Keratinocyte (primary cell): ENCODE measurements at regions not wholly inside any gene's neighbourhood (a gene's known extent, or its start where the extent isn't known, plus 50 kb on each side); places are given as distances from the start of the nearest gene placed in this dataset.
"Not testable (repeated sequence)": the region's sequence is repeated elsewhere in the genome, so short reads cannot be mapped to it uniquely, and the experiment has no call there.

Experiments used
- DNase-seq: peaks from one replicate; pipeline ENCODE4 v3.0.0-alpha.2; 2011; ENCODE audit warnings: low read depth, missing footprints, low spot score
- FAIRE-seq: peaks from 2 replicates; lab custom pipeline; 2011; peaks lifted over from hg19 to GRCh38; lab: Jason Lieb, UNC
- H2AFZ ChIP-seq: 2 replicates; pipeline ENCODE4 v1.6.0; 2012; ENCODE audit warnings: low read length, control low read depth, inconsistent platforms; ENCODE audit not compliant: control insufficient read depth
- H3K27ac ChIP-seq: 2 replicates; pipeline ENCODE4 v1.5.1; 2011; ENCODE audit warnings: low read length; ENCODE audit not compliant: control insufficient read depth, insufficient read depth
- H3K27me3 ChIP-seq: 3 replicates; pipeline ENCODE4 v1.6.0; 2011; ENCODE audit warnings: low read length; ENCODE audit not compliant: control insufficient read depth, insufficient read depth; ENCODE audit errors: extremely low read depth
- H3K36me3 ChIP-seq, 2 experiments: 2 replicates in 1 of 2; 3 replicates in 1 of 2; pipeline ENCODE4 v1.5.1; 2011; ENCODE audit warnings: low read length in 2 of 2, mild to moderate bottlenecking in 1 of 2; ENCODE audit not compliant: control insufficient read depth in 2 of 2, insufficient read depth in 2 of 2; ENCODE audit errors: extremely low read depth in 1 of 2
- H3K4me1 ChIP-seq: 3 replicates; pipeline ENCODE4 v1.5.1; 2011; ENCODE audit warnings: low read length; ENCODE audit not compliant: control insufficient read depth, insufficient read depth; ENCODE audit errors: extremely low read depth
- H3K4me2 ChIP-seq: 3 replicates; pipeline ENCODE4 v1.6.0; 2011; ENCODE audit warnings: low read depth, low read length; ENCODE audit not compliant: control insufficient read depth, insufficient read depth; ENCODE audit errors: extremely low read depth
- H3K4me3 ChIP-seq, 3 experiments: fragments of 200-600 bp in 1 of 3; sonication (generic) in 1 of 3; 2 replicates in 2 of 3; 3 replicates in 1 of 3; pipeline ENCODE4 v1.5.1; 2011 to 2016; ENCODE audit warnings: low read length in 3 of 3, mild to moderate bottlenecking in 3 of 3, control low read depth in 2 of 3, inconsistent platforms in 1 of 3, low read depth in 1 of 3, mixed read lengths in 1 of 3, mixed run types in 1 of 3, moderate library complexity in 1 of 3; ENCODE audit not compliant: control insufficient read depth in 2 of 3, insufficient read depth in 2 of 3; ENCODE audit errors: extremely low read depth in 1 of 3
- H3K79me2 ChIP-seq: 2 replicates; pipeline ENCODE4 v1.6.0; 2012; ENCODE audit warnings: low read length; ENCODE audit not compliant: control insufficient read depth, insufficient read depth
- H3K9ac ChIP-seq: 3 replicates; pipeline ENCODE4 v1.6.0; 2011; ENCODE audit warnings: low read length; ENCODE audit not compliant: control insufficient read depth, insufficient read depth; ENCODE audit errors: extremely low read depth
- H3K9me1 ChIP-seq: 3 replicates; pipeline ENCODE4 v1.6.0; 2011; ENCODE audit warnings: low read length; ENCODE audit not compliant: control insufficient read depth, insufficient read depth; ENCODE audit errors: extremely low read depth
- H3K9me3 ChIP-seq: 2 replicates; pipeline ENCODE4 v1.5.1; 2012; ENCODE audit warnings: low read depth, low read length; ENCODE audit not compliant: control insufficient read depth
- H4K20me1 ChIP-seq: 3 replicates; pipeline ENCODE4 v1.6.0; 2011; ENCODE audit warnings: low read length; ENCODE audit not compliant: control insufficient read depth, insufficient read depth; ENCODE audit errors: extremely low read depth
- CTCF ChIP-seq, 3 experiments: IDR thresholded peaks in 1 of 3; conservative IDR thresholded peaks in 1 of 3; optimal IDR thresholded peaks in 1 of 3; 2 replicates in 2 of 3; 3 replicates in 1 of 3; pipeline versions ENCODE3 to v1.5.1; 2011; ENCODE audit warnings: low read length in 3 of 3, mild to moderate bottlenecking in 3 of 3, moderate library complexity in 2 of 3, control low read depth in 1 of 3, inconsistent platforms in 1 of 3; ENCODE audit not compliant: insufficient read depth in 2 of 3; ENCODE audit errors: extremely low read depth in 1 of 3
- EZH2 ChIP-seq: IDR thresholded peaks from one replicate; pipeline ENCODE4 v1.6.1; 2012; ENCODE audit warnings: inconsistent platforms, mild to moderate bottlenecking, low read length, moderate library complexity
- dilution Hi-C: fragments of 300-500 bp; cut with MboI; formaldehyde crosslinking; loops from one replicate; pipeline ENCODE4 v1.7.0; 2020; ENCODE audit warnings: low sequenced_read_pairs; ENCODE audit not compliant: extremely low pct_ligation_motif_present

- Histone ChIP-seq H4K20me1 (no peaks in the 10 kb centered on the region), H3K9ac (no peak overlapping the region), H3K79me2 (no peaks in the 10 kb centered on the region), H2AFZ (no peak overlapping the region), H3K9me3 (no peaks in the 10 kb centered on the region), H3K36me3 (no peaks in the 10 kb centered on the region), H3K4me2 (no peak overlapping the region), H3K27me3 (no peaks in the 10 kb centered on the region), H3K9me1 (no peaks in the 10 kb centered on the region), H3K4me1 (no peaks in the 10 kb centered on the region), H3K4me3 (no peak overlapping the region), H3K27ac (no peak overlapping the region)
- DNase-seq (no peak), FAIRE-seq (no peak)
- TF ChIP-seq EZH2: no peak
- no peak for TF ChIP-seq CTCF (optimal IDR thresholded peaks at IDR 0.05 in 1 of 3, IDR thresholded peaks at IDR 0.05 in 1 of 3, conservative IDR thresholded peaks at IDR 0.05 in 1 of 3; ENCODE audit: extremely low read depth in 1 of 3, insufficient read depth in 2 of 3, low read length in 3 of 3)
- dilution Hi-C loops: no loop called here
Observed at GRCh38 chr5:25516141-25516540, 871.4 kb upstream of the CDH10 start.

- H2AFZ ChIP-seq: no peak overlapping the region
- no peak for TF ChIP-seq EZH2
- no peaks in the 10 kb centered on the region for H4K20me1 ChIP-seq
- no peak overlapping the region for H3K9ac ChIP-seq
- DNase-seq (no peak), FAIRE-seq (no peak)
- no peaks in the 10 kb centered on the region for H3K79me2 ChIP-seq
- H3K4me3 ChIP-seq: no peak overlapping the region
- dilution Hi-C loops: no loop called here
- H3K4me2 ChIP-seq: no peak overlapping the region
- H3K4me1 ChIP-seq: no peaks in the 10 kb centered on the region
- no peaks in the 10 kb centered on the region for H3K9me1 ChIP-seq
- H3K27me3 ChIP-seq: no peaks in the 10 kb centered on the region
- no peaks in the 10 kb centered on the region for H3K9me3 ChIP-seq
- no peak overlapping the region for H3K27ac ChIP-seq
- H3K36me3 ChIP-seq: no peaks in the 10 kb centered on the region
Observed at GRCh38 chr5:25515525-25515924, 870.7 kb upstream of the CDH10 start.

- dilution Hi-C loops, H3K4me3 ChIP-seq, H3K27me3 ChIP-seq, H3K27ac ChIP-seq, H3K4me2 ChIP-seq, H4K20me1 ChIP-seq, H3K9me1 ChIP-seq, FAIRE-seq, H3K36me3 ChIP-seq, H2AFZ ChIP-seq, H3K4me1 ChIP-seq, H3K9ac ChIP-seq, DNase-seq, H3K9me3 ChIP-seq, H3K79me2 ChIP-seq: not testable (repeated sequence)
Observed at GRCh38 chr5:25510692-25511091, 865.9 kb upstream of the CDH10 start.

GRCh38 chr5:25508011-25508410 is 863.2 kb upstream of the CDH10 start:
- H3K79me2 ChIP-seq, H3K36me3 ChIP-seq, H3K4me2 ChIP-seq, H4K20me1 ChIP-seq, DNase-seq, H3K9me3 ChIP-seq, H3K4me1 ChIP-seq, H3K4me3 ChIP-seq, H3K9ac ChIP-seq, FAIRE-seq, dilution Hi-C loops, H3K27me3 ChIP-seq, H3K27ac ChIP-seq, H3K9me1 ChIP-seq, H2AFZ ChIP-seq: not testable (repeated sequence)
